HG03103 (cell line): ENCODE measurements at regions not wholly inside any gene's neighbourhood (a gene's known extent, or its start where the extent isn't known, plus 50 kb on each side); places are given as distances from the start of the nearest gene placed in this dataset.
A peak's percentile ranks its signal among the peaks of the same experiment; 100 is the strongest.
"Not testable (repeated sequence)": the region's sequence is repeated elsewhere in the genome, so short reads cannot be mapped to it uniquely, and the experiment has no call there.

Source experiments
- ATAC-seq: cut with Tn5 transposase; IDR thresholded peaks from one replicate; pipeline ENCODE4 v1.9.1; 2021; ENCODE audit warnings: low read depth; ENCODE audit not compliant: unreplicated experiment

GRCh38 chr1:120465900-120466299 is 51.1 kb downstream of the NBPF8 start:
- not testable (repeated sequence) for ATAC-seq

GRCh38 chr1:120477663-120478062 is 62.8 kb downstream of the NBPF8 start:
- not testable (repeated sequence) for ATAC-seq

GRCh38 chr1:120478400-120478799 is 63.6 kb downstream of the NBPF8 start:
- not testable (repeated sequence) for ATAC-seq

- not testable (repeated sequence) for ATAC-seq
These were observed 72.7 kb downstream of the NBPF8 start for GRCh38 chr1:120487542-120487941.

- not testable (repeated sequence) for ATAC-seq
These were observed 74.4 kb downstream of the NBPF8 start for GRCh38 chr1:120489217-120489616.

GRCh38 chr1:120497145-120497544 is 82.3 kb downstream of the NBPF8 start:
- not testable (repeated sequence) for ATAC-seq

GRCh38 chr1:120503284-120503683 is 88.4 kb downstream of the NBPF8 start:
- not testable (repeated sequence) for ATAC-seq

GRCh38 chr1:120506352-120506751 is 91.5 kb downstream of the NBPF8 start:
- not testable (repeated sequence) for ATAC-seq

- not testable (repeated sequence) for ATAC-seq
These were observed 93.5 kb downstream of the NBPF8 start for GRCh38 chr1:120508351-120508750.

- ATAC-seq = not testable (repeated sequence)
These were observed 94.4 kb downstream of the NBPF8 start for GRCh38 chr1:120509258-120509657.

GRCh38 chr1:120513099-120513498 is 98.3 kb downstream of the NBPF8 start:
- not testable (repeated sequence) for ATAC-seq

- ATAC-seq = not testable (repeated sequence)
These were observed 98.7 kb downstream of the NBPF8 start for GRCh38 chr1:120513531-120513930.

GRCh38 chr1:120519196-120519595 is 104.4 kb downstream of the NBPF8 start:
- ATAC-seq = not testable (repeated sequence)

GRCh38 chr1:120524416-120524815 is 109.6 kb downstream of the NBPF8 start:
- not testable (repeated sequence) for ATAC-seq

GRCh38 chr1:120525386-120525785 is 110.6 kb downstream of the NBPF8 start:
- ATAC-seq = not testable (repeated sequence)

- ATAC-seq = not testable (repeated sequence)
These were observed 114.7 kb downstream of the NBPF8 start for GRCh38 chr1:120529475-120530089.

GRCh38 chr1:120531455-120531854 is 116.6 kb downstream of the NBPF8 start:
- ATAC-seq = not testable (repeated sequence)

- peak; percentile 45 for ATAC-seq
These were observed 119.7 kb downstream of the NBPF8 start for GRCh38 chr1:120534361-120535047.

GRCh38 chr1:120535052-120535451 is 120.2 kb downstream of the NBPF8 start:
- ATAC-seq = peak; percentile 62

- not testable (repeated sequence) for ATAC-seq
These were observed 126.6 kb downstream of the NBPF8 start for GRCh38 chr1:120541394-120541793.

- ATAC-seq = not testable (repeated sequence)
These were observed 127.5 kb downstream of the NBPF8 start for GRCh38 chr1:120542365-120542764.

- not testable (repeated sequence) for ATAC-seq
These were observed 128.1 kb downstream of the NBPF8 start for GRCh38 chr1:120542940-120543339.
